NCI-H446 treated with DMSO at 0.1 percent for 48 hours (cell line): ENCODE measurements at regions not wholly inside any gene's neighbourhood (a gene's known extent, or its start where the extent isn't known, plus 50 kb on each side); places are given as distances from the start of the nearest gene placed in this dataset.

Source experiments
- DNase-seq: peaks from one replicate; lab custom pipeline; 2025; lab: John Stamatoyannopoulos, UW

GRCh38 chr15:85889956-85890619 is 95.4 kb upstream of the KLHL25 start:
- DNase-seq, result peak; percentile 89

DNA sequence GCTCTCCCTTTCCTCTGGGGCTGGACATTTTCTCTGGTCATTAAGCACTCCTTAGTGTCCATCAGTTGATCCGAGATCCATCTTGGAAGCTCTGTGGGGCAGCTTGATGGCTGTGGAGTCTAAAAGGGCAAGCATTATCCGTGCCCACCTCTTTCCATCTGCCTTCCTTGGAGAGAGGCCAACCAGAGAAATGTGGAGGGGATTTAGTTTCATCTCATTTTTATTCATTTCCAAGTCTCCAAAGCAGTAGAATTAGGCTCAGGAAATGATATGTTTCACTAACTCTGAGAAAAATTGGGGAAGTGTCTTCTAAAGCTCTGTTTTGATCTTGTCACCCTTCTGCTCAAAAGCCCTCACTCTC is 95.9 kb upstream of the KLHL25 start:
- DNase-seq, result peak; percentile 70

GRCh38 chr15:85891470-85891869 is 96.7 kb upstream of the KLHL25 start:
- DNase-seq, result no peak

GRCh38 chr15:85892232-85892631 is 97.5 kb upstream of the KLHL25 start:
- DNase-seq, result no peak

DNA sequence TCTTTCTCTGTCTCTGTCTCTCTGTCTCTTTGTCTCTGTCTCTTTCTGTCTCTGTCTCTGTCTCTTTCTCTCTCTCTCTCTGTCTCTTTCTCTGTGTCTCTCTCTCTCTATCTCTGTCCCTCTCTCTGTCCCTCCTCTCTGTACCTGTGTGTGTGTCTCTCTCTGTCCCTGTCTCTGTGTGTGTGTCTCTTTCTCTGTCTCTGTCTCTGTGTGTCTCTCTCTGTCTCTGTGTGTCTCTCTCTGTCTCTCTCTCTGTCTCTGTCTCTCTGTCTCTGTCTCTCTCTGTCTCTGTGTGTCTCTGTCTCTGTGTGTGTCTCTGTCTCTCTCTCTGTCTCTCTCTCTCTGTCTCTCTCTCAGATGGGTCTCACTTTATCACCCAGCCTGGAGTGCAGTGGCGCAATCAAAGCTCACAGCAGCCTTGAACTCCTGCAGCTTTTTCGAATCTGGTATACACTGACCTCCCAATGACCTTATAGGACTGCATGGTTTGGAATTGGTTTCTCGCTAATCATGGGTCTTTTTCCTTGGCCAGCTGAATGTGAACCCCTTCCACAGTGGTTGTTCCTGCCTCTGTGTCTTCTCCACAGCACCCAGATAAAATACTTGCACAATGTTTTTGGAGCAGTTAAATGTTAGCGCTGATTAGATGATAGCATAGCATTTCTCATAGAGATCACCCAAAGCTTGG is 102.6 kb upstream of the KLHL25 start:
- no peak for DNase-seq

GRCh38 chr15:85897895-85898717 is 103.4 kb upstream of the KLHL25 start:
- DNase-seq, result no peak

GRCh38 chr15:85899927-85900326 is 105.2 kb upstream of the KLHL25 start:
- peak; percentile 41 for DNase-seq

DNA sequence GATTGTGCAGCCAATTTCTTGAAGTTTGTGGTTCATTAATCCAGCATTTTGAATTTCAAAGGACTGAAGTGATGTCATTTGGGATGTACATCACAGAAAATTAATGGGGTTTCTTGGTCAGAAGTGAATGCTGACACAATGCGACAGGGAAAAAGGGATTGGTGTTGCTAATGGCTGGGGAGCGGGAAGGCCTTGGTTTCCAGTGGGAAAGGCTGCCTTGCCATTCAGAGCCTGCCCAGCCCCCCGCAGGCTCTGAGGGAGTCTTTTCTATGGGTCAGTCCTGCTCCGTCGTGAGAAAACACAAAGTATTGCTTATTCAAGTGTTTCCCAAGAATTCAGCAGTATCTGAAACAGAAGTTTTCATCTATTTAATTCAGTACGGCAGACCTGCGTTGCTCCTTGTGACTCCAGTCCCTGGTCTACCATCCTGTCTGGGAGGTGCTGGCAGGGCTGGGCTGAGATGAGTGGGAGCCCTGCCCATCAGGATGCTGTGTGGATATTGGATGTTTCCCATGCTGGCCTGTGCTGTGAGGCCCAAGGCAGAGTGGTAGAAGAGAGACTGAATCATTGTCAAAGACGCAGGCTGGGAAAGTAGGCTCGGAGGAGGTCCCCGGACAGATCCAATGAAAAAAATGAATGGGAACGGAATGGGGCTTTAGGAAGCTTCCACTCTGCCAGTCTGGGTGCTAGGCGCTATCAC is 111.2 kb upstream of the KLHL25 start:
- DNase-seq, result no peak

GRCh38 chr15:85906640-85907039 is 111.9 kb upstream of the KLHL25 start:
- DNase-seq, result no peak

DNA sequence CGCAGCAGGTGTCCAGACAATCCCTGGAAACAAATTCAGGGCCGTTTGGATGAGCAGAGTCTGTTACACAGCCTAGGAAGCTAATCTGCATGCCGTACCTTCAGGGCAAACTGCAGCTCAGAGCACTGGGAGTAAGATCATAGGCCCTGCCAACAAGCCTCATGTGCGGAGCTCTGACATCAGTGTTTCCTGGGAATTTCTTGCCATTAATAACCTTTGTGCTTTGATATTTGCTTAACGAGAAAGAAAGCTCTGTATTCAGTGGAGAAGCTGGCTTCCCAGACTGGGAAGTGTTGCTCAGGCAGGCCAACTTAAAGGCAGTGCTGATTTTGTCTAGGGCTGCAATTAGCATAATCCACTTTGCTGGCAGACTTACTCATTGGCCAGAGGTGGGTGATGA is 116.1 kb upstream of the KLHL25 start:
- DNase-seq, result no peak

DNA sequence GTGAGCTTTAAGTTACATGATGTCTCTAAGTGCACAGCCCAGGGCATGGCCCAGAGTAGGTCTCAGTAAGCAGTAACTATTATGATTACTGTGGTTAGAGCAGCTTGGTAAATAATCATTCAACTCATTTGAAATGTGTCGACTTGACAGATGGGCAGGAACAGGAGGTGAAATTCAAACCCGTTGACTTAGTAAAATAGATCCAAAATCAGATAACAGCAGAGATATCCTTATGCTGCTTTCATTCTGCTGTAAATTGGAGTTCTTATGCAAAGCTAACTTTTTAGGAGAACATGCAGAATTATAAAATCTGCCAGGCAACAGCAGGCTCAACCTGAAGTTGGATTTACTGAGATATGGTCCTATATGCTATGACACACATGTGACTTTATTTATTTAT is 118.7 kb upstream of the KLHL25 start:
- no peak for DNase-seq

GRCh38 chr15:85920956-85921355 is 126.2 kb upstream of the KLHL25 start:
- DNase-seq, result no peak

- DNase-seq, result no peak
Observed at GRCh38 chr15:85924088-85924487, 129.4 kb upstream of the KLHL25 start.

DNA sequence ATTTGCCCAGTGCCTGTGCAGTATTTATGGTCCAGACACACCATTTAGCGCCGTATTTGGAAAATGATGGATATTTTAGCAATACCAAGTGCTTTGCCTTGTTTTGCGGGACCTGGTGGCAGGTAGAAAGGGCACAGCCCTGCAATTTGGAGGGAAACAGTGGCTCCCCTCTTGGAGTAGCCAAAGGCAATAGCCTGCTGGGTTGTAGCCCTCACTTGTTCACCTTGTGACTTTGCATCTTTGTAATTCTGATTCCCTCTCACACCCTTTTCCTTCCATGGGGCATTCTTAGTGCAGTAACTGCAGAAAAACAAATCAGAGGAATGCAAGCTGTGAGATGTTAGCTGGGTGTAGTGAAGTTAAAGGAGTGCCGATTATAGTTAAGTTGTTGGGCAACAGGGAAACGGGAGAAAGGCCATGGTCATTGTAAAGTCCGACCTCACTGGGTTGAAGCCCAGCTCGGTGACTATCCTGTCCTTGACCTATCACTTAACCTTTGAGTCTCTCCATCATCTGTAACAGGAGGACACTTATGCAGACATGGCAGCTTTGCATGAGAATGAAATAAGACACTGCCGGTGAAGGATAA is 131.0 kb upstream of the KLHL25 start:
- DNase-seq, result no peak

DNA sequence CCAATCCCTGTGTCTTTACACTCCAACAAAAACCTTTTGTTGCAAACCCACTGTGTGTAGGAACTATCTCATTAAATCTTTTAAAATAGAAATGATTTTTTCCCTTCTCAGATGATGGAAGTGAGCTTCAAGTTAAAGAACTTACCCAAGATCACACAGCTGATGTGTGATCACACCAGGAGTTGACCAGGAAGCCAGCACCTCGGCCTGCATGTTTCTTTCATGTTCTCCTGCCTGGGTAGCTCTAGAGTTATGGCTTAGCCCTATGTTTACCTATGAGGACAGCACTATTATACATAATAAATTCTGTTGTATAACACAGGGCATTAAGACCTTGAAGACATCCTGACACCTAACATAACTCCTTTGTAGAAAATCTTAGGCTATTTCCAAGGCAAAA is 132.1 kb upstream of the KLHL25 start:
- DNase-seq, result no peak

- no peak for DNase-seq
Observed at GRCh38 chr15:85927931-85928537, 133.3 kb upstream of the KLHL25 start.

- no peak for DNase-seq
Observed at GRCh38 chr15:85929786-85930185, 135.1 kb upstream of the KLHL25 start.

- DNase-seq, result no peak
Observed at GRCh38 chr15:85932391-85932790, 137.7 kb upstream of the KLHL25 start.

- DNase-seq, result no peak
Observed at GRCh38 chr15:85934691-85935090, 140.0 kb upstream of the KLHL25 start.

DNA sequence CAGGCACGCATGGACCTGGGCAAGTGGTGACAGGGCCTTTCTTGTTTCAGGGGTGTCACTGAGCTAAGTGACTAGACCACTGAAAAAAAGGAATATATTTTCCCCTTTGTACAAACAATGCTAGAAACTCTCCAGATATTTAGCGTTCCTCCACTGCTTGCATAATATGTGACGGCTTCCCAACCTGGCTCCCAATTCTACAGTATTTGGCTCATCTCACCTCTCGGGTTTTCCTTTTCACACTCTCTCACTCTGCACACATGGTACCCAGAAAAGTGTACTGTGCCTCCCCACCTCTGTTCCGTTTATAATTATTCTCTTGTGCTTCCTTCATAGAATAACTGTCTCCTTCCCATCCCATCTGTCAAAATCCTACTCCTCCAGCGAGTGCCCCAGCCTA is 140.5 kb upstream of the KLHL25 start:
- no peak for DNase-seq

DNA sequence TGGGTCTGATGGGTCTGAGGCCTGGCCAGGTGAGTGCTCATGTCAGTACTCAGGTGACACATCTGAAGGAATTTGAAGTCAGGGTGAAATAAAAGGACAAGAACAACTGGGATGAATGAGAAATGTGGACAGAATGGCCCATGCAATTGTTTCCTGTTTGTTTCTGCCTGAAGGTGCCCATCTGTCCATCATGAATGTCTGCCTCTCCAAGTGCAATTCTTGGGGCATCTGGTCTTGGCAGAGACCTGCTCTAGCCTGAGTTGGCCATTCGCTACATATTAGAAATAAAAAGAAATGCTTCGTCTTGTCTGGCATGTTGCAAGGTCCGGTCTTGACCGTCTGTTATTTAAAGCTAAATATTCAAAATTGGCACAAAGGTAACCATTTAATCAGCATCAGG is 142.0 kb upstream of the AGBL1 start:
- no peak for DNase-seq
